Fibroblast of the aortic adventitia (primary cell): ENCODE measurements at regions not wholly inside any gene's neighbourhood (a gene's known extent, or its start where the extent isn't known, plus 50 kb on each side); places are given as distances from the start of the nearest gene placed in this dataset.

ENCODE experiments used
- DNase-seq: peaks from one replicate; pipeline ENCODE4 v3.0.0-alpha.2; 2010; ENCODE audit warnings: low read depth
- H3K4me3 ChIP-seq: 2 replicates; pipeline ENCODE4 v1.5.1; 2011; ENCODE audit warnings: low read depth, mild to moderate bottlenecking, control low read depth, low read length, moderate library complexity
- TF ChIP-seq, protein P1 (sequence below): IDR thresholded peaks from 2 replicates; pipeline ENCODE4 v1.5.1; 2011; ENCODE audit warnings: mild to moderate bottlenecking, low read length, control low read depth, inconsistent platforms; ENCODE audit not compliant: insufficient read depth

DNA sequence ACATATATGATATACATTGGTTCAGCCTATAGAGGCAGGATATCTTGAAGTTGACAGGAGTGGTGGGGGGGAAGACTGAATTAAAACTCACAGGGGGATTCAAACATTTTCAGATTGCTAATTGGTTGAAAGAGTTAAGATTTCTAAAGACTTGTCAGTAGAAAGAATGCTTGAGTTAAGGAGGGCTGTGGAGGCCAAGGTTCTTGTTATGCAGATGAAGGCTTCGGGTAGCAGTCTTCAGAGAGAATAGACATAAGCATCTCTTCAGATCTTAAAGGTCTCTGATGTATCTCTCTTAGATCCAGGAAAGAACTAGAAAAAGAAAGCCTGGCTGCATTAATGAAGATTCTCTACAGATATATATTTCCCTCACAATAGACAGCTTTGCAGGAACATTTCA, 209.8 kb upstream of the SEMA3D start:
- TF ChIP-seq, protein P1, sequence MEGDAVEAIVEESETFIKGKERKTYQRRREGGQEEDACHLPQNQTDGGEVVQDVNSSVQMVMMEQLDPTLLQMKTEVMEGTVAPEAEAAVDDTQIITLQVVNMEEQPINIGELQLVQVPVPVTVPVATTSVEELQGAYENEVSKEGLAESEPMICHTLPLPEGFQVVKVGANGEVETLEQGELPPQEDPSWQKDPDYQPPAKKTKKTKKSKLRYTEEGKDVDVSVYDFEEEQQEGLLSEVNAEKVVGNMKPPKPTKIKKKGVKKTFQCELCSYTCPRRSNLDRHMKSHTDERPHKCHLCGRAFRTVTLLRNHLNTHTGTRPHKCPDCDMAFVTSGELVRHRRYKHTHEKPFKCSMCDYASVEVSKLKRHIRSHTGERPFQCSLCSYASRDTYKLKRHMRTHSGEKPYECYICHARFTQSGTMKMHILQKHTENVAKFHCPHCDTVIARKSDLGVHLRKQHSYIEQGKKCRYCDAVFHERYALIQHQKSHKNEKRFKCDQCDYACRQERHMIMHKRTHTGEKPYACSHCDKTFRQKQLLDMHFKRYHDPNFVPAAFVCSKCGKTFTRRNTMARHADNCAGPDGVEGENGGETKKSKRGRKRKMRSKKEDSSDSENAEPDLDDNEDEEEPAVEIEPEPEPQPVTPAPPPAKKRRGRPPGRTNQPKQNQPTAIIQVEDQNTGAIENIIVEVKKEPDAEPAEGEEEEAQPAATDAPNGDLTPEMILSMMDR: no peak

DNA sequence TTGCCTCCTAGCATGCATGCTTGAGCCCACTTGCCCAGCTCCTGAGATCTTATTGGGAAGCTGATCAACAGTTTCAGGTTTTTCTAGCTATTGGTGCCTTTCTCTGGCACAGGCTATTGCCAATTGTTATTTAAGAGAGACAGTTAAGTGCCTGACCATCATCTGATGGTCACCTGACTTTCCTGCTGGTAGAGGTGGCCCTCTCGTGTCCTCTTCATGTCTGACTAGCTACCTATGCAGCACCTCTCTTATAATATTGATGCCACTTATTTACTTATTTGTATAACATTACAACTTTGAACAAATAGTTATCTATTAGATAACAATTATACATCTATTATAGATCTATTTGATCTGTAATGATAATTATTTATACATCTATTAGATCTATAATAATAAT, 205.9 kb upstream of the SEMA3D start:
- TF ChIP-seq, protein P1: no peak
- H3K4me3 ChIP-seq: no peak overlapping the region
- no peak for DNase-seq

More for the DNA sequence above, 209.8 kb upstream of the SEMA3D start:
- DNase-seq: no peak
- H3K4me3 ChIP-seq: no peak overlapping the region

DNA sequence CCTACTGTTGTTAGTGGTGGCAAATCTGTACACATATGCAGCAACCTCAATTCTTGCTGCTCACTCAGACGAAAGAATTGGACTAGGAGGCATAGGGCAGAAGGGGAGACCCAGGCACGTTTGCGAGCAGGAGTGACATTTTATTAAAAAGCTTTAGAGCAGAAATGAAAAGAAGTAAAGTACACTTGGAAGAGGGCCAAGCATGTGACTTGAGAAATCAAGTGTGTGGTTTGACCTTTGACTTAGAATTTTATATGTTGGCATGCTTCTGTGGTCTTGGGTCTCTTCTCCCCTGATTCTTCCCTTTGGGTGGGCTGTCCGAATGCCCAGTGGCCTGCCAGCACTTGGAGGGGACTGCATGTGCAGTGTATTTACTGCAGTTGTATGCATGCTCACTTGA, 205.5 kb upstream of the SEMA3D start:
- H3K4me3 ChIP-seq: no peak overlapping the region
- TF ChIP-seq, protein P1: no peak
- no peak for DNase-seq

DNA sequence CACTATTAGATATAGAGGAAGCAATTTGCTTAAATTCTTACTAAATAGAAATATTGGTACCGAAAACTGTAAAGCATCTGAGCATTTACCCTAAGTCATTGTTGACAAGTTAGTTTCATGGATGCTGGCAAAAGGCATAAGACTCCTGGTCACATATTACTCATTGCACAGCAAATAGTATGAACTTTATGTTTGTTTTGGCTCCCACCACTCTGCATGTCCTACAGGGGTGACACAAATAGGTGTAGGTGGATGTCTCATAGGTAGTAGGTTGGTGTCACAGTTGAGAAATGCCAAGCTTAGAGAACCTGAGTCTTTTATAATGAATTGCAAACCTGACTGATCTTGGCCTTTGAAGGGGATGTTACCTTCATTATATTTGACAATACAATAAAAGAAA, 199.6 kb upstream of the SEMA3D start:
- TF ChIP-seq, protein P1: no peak
- H3K4me3 ChIP-seq: no peak overlapping the region
- no peak for DNase-seq

DNA sequence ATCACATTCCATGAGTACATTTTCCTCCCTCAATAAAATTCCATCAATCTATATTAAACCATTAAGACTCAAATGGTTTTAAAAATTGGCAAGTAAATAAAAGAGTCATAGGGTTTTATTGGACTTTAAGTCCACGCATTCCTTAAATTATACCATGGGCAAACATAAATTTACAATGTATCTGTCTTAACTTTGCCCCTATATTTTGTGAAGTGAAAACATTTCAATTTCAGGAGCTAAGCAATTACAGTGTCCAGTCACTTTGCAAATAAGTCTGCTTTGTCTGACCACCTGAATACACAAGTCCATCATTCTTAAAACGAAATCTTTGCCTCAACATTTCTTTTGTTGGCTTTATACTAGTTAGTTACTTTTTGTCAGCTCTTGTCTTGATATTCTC, 197.5 kb upstream of the SEMA3D start:
- H3K4me3 ChIP-seq: no peak overlapping the region
- DNase-seq: no peak
- TF ChIP-seq, protein P1: no peak

DNA sequence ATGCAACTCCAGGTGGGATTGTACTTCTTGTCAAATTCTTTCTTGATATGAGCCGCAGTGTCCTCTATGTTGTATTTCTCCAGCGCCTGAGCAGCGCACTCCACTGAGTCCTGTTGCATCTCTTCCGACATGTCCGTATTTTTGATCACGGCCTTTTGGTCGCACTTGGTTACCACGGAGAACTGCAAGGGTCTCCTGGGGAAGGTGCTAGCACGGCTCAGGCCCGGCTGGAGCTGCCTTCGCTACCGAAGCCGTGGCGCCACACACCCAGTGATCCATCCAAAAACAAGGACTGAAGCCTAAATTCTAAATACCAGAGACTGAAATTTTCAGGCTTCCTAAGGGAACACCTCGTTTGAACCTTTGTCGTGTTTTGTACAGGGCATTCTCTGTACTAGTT, 194.4 kb upstream of the SEMA3D start:
- no peak overlapping the region for H3K4me3 ChIP-seq
- TF ChIP-seq, protein P1: no peak
- DNase-seq: no peak

DNA sequence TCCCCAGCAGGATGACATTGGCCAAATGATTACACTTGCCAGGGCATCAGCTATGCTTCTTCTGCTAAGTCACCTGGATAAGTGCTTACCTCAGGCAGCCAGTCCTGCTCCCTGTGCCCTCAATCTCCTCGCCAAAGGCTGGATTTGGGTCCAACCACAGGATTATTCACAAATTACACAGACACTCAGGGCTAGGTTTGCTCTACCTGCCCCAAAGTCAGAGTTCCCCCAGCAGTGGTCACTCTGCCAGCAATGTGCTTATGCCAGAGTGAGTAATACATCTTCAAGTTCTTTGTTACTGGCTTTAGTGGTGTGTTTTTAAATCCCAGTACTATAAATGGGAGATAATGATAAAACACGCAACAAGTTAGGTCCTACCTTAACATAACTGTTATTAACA, 189.7 kb upstream of the SEMA3D start:
- TF ChIP-seq, protein P1: no peak
- no peak overlapping the region for H3K4me3 ChIP-seq
- DNase-seq: no peak
